Endothelial cell of umbilical vein (primary cell): ENCODE measurements at regions not wholly inside any gene's neighbourhood (a gene's known extent, or its start where the extent isn't known, plus 50 kb on each side); places are given as distances from the start of the nearest gene placed in this dataset.

Source experiments
- BruUV-seq: library from RNA; stranded (reverse); fragments of 400-500 nt; replicated peaks from 2 replicates; lab custom pipeline; 2021; lab: Mats Ljungman, UMichigan
- CTCF ChIA-PET: fragments of 300-600, 350-600 bp; sonication (Branson Sonifier 250); formaldehyde crosslinking; loops from one replicate; lab custom pipeline; 2021; ENCODE audit warnings: antibody characterized with exemption, inconsistent platforms; lab: Charles Lee
- POLR2A ChIA-PET: fragments of 300-600, 350-600 bp; sonication (Branson Sonifier 250); formaldehyde crosslinking; loops from one replicate; lab custom pipeline; 2021; ENCODE audit warnings: antibody characterized with exemption, inconsistent platforms; lab: Charles Lee
- DNase-seq: peaks from one replicate; pipeline ENCODE4 v3.0.0-alpha.2; 2011; ENCODE audit warnings: low read depth, low spot score
- FAIRE-seq: peaks from 2 replicates; lab custom pipeline; 2011; peaks lifted over from hg19 to GRCh38; lab: Jason Lieb, UNC
- H2AFZ ChIP-seq: 2 replicates; pipeline ENCODE4 v1.6.0; 2012; ENCODE audit warnings: low read depth, low read length, control low read depth, inconsistent platforms
- H3K27ac ChIP-seq: 2 replicates; pipeline ENCODE4 v1.5.1; 2011; ENCODE audit warnings: low read depth, mild to moderate bottlenecking, control low read depth, low read length, moderate library complexity; ENCODE audit not compliant: insufficient read depth
- H3K27me3 ChIP-seq, 2 experiments: 2 replicates each; pipeline versions ENCODE4 v1.6.0 to v1.6.1; 2011; ENCODE audit warnings: low read length in 2 of 2, mixed read lengths in 1 of 2; ENCODE audit not compliant: control insufficient read depth in 2 of 2, insufficient read depth in 2 of 2
- H3K36me3 ChIP-seq, 2 experiments: 2 replicates in 1 of 2; 3 replicates in 1 of 2; pipeline ENCODE4 v1.5.1; 2011; ENCODE audit warnings: low read length in 2 of 2, mild to moderate bottlenecking in 1 of 2, moderate library complexity in 1 of 2; ENCODE audit not compliant: control insufficient read depth in 2 of 2, insufficient read depth in 2 of 2; ENCODE audit errors: extremely low read depth in 1 of 2
- H3K4me1 ChIP-seq: 3 replicates; pipeline ENCODE4 v1.5.1; 2011; ENCODE audit warnings: mild to moderate bottlenecking, low read length; ENCODE audit not compliant: control insufficient read depth, insufficient read depth; ENCODE audit errors: extremely low read depth
- H3K4me2 ChIP-seq: 2 replicates; pipeline ENCODE4 v1.6.1; 2011; ENCODE audit warnings: low read length, control low read depth, mixed read lengths; ENCODE audit not compliant: insufficient read depth
- H3K4me3 ChIP-seq, 3 experiments: fragments of 200-600 bp in 1 of 3; sonication (generic), shearing (Covaris generic) in 1 of 3; replicated peaks in 1 of 3; 2 replicates each; pipeline ENCODE4 v1.5.1; 2011 to 2016; ENCODE audit warnings: control low read depth in 3 of 3, low read length in 3 of 3, mild to moderate bottlenecking in 2 of 3, inconsistent platforms in 1 of 3, low read depth in 1 of 3, moderate library complexity in 1 of 3; ENCODE audit not compliant: insufficient read depth in 1 of 3
- H3K79me2 ChIP-seq: 2 replicates; pipeline ENCODE4 v1.6.0; 2012; ENCODE audit warnings: low read length, inconsistent platforms; ENCODE audit not compliant: control insufficient read depth, insufficient read depth
- H3K9ac ChIP-seq: replicated peaks from 2 replicates; pipeline ENCODE3; 2011; ENCODE audit warnings: low read length, control low read depth; ENCODE audit not compliant: insufficient read depth; ENCODE audit errors: extremely low read depth
- H3K9me1 ChIP-seq: replicated peaks from 3 replicates; pipeline ENCODE4 v1.6.0; 2011; ENCODE audit warnings: mild to moderate bottlenecking, low read length; ENCODE audit not compliant: control insufficient read depth, insufficient read depth; ENCODE audit errors: extremely low read depth
- H3K9me3 ChIP-seq: replicated peaks from 2 replicates; pipeline ENCODE4 v1.5.1; 2012; ENCODE audit warnings: low read length, inconsistent platforms; ENCODE audit not compliant: control insufficient read depth, insufficient read depth
- H4K20me1 ChIP-seq: replicated peaks from 2 replicates; pipeline ENCODE3; 2011; ENCODE audit warnings: mild to moderate bottlenecking, low read length; ENCODE audit not compliant: control insufficient read depth, insufficient read depth; ENCODE audit errors: extremely low read depth
- FOS ChIP-seq: IDR thresholded peaks from 2 replicates; pipeline ENCODE4 v1.6.1; 2011; ENCODE audit warnings: mild to moderate bottlenecking, low read length, moderate library complexity, borderline replicate concordance; ENCODE audit not compliant: insufficient read depth
- GATA2 ChIP-seq: IDR thresholded peaks from 2 replicates; pipeline ENCODE4 v1.7.0; 2011; ENCODE audit warnings: low read depth, mild to moderate bottlenecking, moderate library complexity, mixed read lengths, low read length; ENCODE audit not compliant: insufficient read length, insufficient read depth
- MYC ChIP-seq: IDR thresholded peaks from one replicate; pipeline ENCODE4 v1.6.1; 2011; ENCODE audit warnings: mild to moderate bottlenecking, low read depth, low read length
- POLR2A ChIP-seq: IDR thresholded peaks from 2 replicates; pipeline ENCODE4 v1.6.1; 2012; ENCODE audit warnings: low read depth, mild to moderate bottlenecking, control low read depth, low read length
- POLR2AphosphoS5 ChIP-seq: IDR thresholded peaks from 2 replicates; pipeline ENCODE4 v1.6.1; 2012; ENCODE audit warnings: low read depth, mild to moderate bottlenecking, control low read depth, low read length, moderate library complexity; ENCODE audit not compliant: insufficient read depth
- dilution Hi-C: fragments of 300-500 bp; cut with MboI; formaldehyde crosslinking; loops from one replicate; pipeline ENCODE4 v1.15.0; 2019; ENCODE audit warnings: low sequenced_read_pairs; ENCODE audit not compliant: extremely low pct_ligation_motif_present
- intact Hi-C: fragments of 100-400 bp; cut with micrococcal nuclease; formaldehyde crosslinking; loops from one replicate; pipeline ENCODE4 v1.10.0; 2022

GRCh38 chr6:82690283-82690682, 326.7 kb downstream of the TPBG start:
- dilution Hi-C loops, result no loop called here
- ChIA-PET POLR2A (no interaction called here), CTCF (no interaction called here)
- Histone ChIP-seq H3K79me2 (no peaks in the 10 kb centered on the region), H4K20me1 (no peaks in the 10 kb centered on the region), H3K4me2 (no peak overlapping the region), H3K4me3 (no peak overlapping the region), H2AFZ (no peak overlapping the region), H3K9me3 (no peaks in the 10 kb centered on the region), H3K27ac (no peak overlapping the region), H3K27me3 (no peaks in the 10 kb centered on the region), H3K9ac (no peak overlapping the region), H3K36me3 (no peaks in the 10 kb centered on the region), H3K9me1 (no peaks in the 10 kb centered on the region), H3K4me1 (no peaks in the 10 kb centered on the region)
- intact Hi-C loops, result no loop called here
- FAIRE-seq (no peak), DNase-seq (no peak)
- no TSS peak for BruUV-seq
- TF ChIP-seq POLR2AphosphoS5 (no peak), FOS (no peak), MYC (no peak), POLR2A (no peak), GATA2 (no peak)

DNA sequence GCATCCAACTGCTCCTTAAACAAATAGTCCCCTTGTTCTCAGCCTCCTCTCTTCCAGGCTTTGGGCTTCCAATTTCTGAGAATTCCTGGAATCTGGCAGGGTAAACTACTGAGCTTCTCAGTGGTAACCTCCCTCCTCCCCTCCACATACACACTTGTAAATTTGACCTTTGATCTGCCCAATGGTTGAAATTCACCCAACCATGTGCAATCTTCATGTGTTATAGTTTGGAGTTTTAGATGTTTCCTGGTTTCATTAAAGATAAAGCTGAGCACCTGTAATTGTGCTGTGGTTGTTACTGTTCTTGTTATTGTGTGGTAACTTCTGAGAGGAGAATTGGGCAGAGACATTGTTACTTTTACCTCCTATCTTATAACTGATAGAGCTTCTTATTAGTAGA, 328.4 kb downstream of the TPBG start:
- no TSS peak for BruUV-seq
- no peaks in the 10 kb centered on the region for H3K9me1 ChIP-seq
- H3K27ac ChIP-seq, result no peak overlapping the region
- CTCF ChIA-PET, result no interaction called here
- POLR2A ChIA-PET, result no interaction called here
- H4K20me1 ChIP-seq, result no peaks in the 10 kb centered on the region
- intact Hi-C loops (no loop called here), dilution Hi-C loops (no loop called here)
- no peak for TF ChIP-seq GATA2
- H3K4me2 ChIP-seq, result no peak overlapping the region
- no peak overlapping the region for H2AFZ ChIP-seq
- no peak for DNase-seq
- H3K4me3 ChIP-seq, result no peak overlapping the region
- H3K9me3 ChIP-seq, result no peaks in the 10 kb centered on the region
- H3K36me3 ChIP-seq, result no peaks in the 10 kb centered on the region
- H3K9ac ChIP-seq, result no peak overlapping the region
- no peak for FAIRE-seq
- no peaks in the 10 kb centered on the region for H3K79me2 ChIP-seq
- no peaks in the 10 kb centered on the region for H3K4me1 ChIP-seq
- no peaks in the 10 kb centered on the region for H3K27me3 ChIP-seq
